Esophagus muscularis mucosa (tissue), 4 donors: ENCODE measurements at regions not wholly inside any gene's neighbourhood (a gene's known extent, or its start where the extent isn't known, plus 50 kb on each side); places are given as distances from the start of the nearest gene placed in this dataset.

Experiments used
- DNase-seq: peaks from one replicate; pipeline ENCODE4 v3.0.0-alpha.2; 2017; ENCODE audit errors: extremely low spot score
- H3K27ac ChIP-seq, 4 donors: fragments of 200-600 bp; sonication (generic); replicated peaks in 1 of 4; 1 replicate in 3 of 4; 2 replicates in 1 of 4; pipeline ENCODE4 v1.5.1; 2016 to 2019; ENCODE audit warnings: mild to moderate bottlenecking in 1 of 4
- H3K27me3 ChIP-seq, 4 donors: fragments of 200-600 bp; sonication (generic); one replicate each; pipeline versions ENCODE4 v1.5.1 to v1.6.0; 2016 to 2019
- H3K36me3 ChIP-seq, 4 donors: fragments of 200-600 bp; sonication (generic); one replicate each; pipeline ENCODE4 v1.5.1; 2016 to 2019
- H3K4me1 ChIP-seq, 4 donors: fragments of 200-600 bp; sonication (generic); one replicate each; pipeline ENCODE4 v1.5.1; 2016 to 2019
- H3K4me3 ChIP-seq, 4 donors: fragments of 200-600 bp; sonication (generic); 1 replicate in 2 of 4; 2 replicates in 2 of 4; pipeline ENCODE4 v1.5.1; 2016 to 2019; ENCODE audit warnings: mild to moderate bottlenecking in 4 of 4, moderate library complexity in 1 of 4
- H3K9me3 ChIP-seq, 4 donors: fragments of 200-600 bp; sonication (generic); 1 replicate in 3 of 4; 2 replicates in 1 of 4; pipeline ENCODE4 v1.5.1; 2016 to 2019
- CTCF ChIP-seq, 3 experiments: fragments of 200-600 bp in 2 of 3; fragments of 450-650 bp in 1 of 3; sonication (generic) in 2 of 3; IDR thresholded peaks; one replicate each; pipeline ENCODE4 v1.5.1; 2017 to 2019; ENCODE audit warnings: antibody characterized with exemption in 3 of 3, mild to moderate bottlenecking in 2 of 3, moderate library complexity in 1 of 3
- EP300 ChIP-seq: sonication (generic); formaldehyde crosslinking; IDR thresholded peaks from one replicate; pipeline ENCODE4 v1.6.1; 2017; ENCODE audit warnings: antibody characterized with exemption
- POLR2A ChIP-seq: fragments of 450-650 bp; IDR thresholded peaks from one replicate; pipeline ENCODE4 v1.6.1; 2017; ENCODE audit warnings: antibody characterized with exemption, moderate library complexity, mild to moderate bottlenecking, low read depth
- POLR2AphosphoS5 ChIP-seq, 2 donors: sonication (generic); formaldehyde crosslinking; IDR thresholded peaks; one replicate each; pipeline ENCODE4 v1.6.1; 2017; ENCODE audit warnings: antibody characterized with exemption in 2 of 2
- WGBS: methylation state at CpG from one replicate; pipeline ENCODE4 v1.1.5; 2018; 5-methylcytosine and 5-hydroxymethylcytosine counted together
- intact Hi-C: fragments of 100-400 bp; cut with DNase I; formaldehyde crosslinking; loops from one replicate; pipeline ENCODE4 v1.15.1; 2023

GRCh38 chr2:56464613-56465012 is 280.8 kb downstream of the CCDC85A start:
- no peak for DNase-seq
- Histone ChIP-seq H3K4me1 (no peaks in the 10 kb centered on the region), H3K27me3 (peaks cover 0 to 6% (median 0%) of the 10 kb centered on the region in 4 donors), H3K9me3 (peaks cover 0 to 10% (median 2%) of the 10 kb centered on the region in 4 donors), H3K27ac (no peak overlapping the region), H3K4me3 (no peak overlapping the region), H3K36me3 (no peaks in the 10 kb centered on the region)
- intact Hi-C loops = no loop called here
- 95% methylated on average over 2 of the region's 2 CpGs for WGBS
- TF ChIP-seq CTCF (IDR thresholded peaks at IDR 0.05) = no peak
- TF ChIP-seq POLR2A = no peak
- TF ChIP-seq POLR2AphosphoS5 (IDR thresholded peaks at IDR 0.05) = no peak
- no peak for TF ChIP-seq EP300

GRCh38 chr2:56465491-56465890 is 281.7 kb downstream of the CCDC85A start:
- intact Hi-C loops = no loop called here
- no peaks in the 10 kb centered on the region for H3K36me3 ChIP-seq
- no peak for DNase-seq
- H3K9me3 ChIP-seq = peaks cover 0 to 10% (median 2%) of the 10 kb centered on the region in 4 donors
- H3K27ac ChIP-seq = no peak overlapping the region
- peaks cover 0 to 6% (median 0%) of the 10 kb centered on the region in 4 donors for H3K27me3 ChIP-seq
- H3K4me3 ChIP-seq = no peak overlapping the region
- TF ChIP-seq POLR2AphosphoS5 (IDR thresholded peaks at IDR 0.05) (no peak), EP300 (no peak), CTCF (IDR thresholded peaks at IDR 0.05) (no peak), POLR2A (no peak)
- no peaks in the 10 kb centered on the region for H3K4me1 ChIP-seq

DNA sequence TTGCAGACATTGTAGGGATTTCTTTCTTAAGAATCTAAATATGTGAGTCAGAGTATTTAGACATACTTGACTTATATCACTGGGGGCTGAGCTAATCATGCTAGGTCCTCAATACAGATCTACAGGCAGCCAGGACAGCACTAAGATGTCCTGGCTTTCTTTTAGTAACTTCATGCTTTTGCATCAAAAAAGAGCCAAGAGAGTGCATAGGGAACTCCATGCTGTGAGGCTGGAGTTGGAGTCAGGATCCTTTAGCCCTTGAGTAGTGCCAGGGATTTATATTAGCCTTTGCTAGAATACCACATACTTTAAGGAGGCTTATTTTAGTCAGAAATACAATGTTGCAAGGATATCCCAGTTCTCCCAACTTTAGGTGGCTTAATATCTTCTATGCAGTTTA is 289.7 kb downstream of the CCDC85A start:
- Histone ChIP-seq H3K36me3 (no peaks in the 10 kb centered on the region), H3K4me1 (peaks cover 0 to 6% (median 0%) of the 10 kb centered on the region in 4 donors), H3K27me3 (no peaks in the 10 kb centered on the region), H3K9me3 (peaks cover 0 to 4% (median 0%) of the 10 kb centered on the region in 4 donors), H3K27ac (no peak overlapping the region), H3K4me3 (no peak overlapping the region)
- intact Hi-C loops = no loop called here
- no peak for DNase-seq
- no peak for TF ChIP-seq CTCF (IDR thresholded peaks at IDR 0.05)
- no peak for TF ChIP-seq POLR2AphosphoS5 (IDR thresholded peaks at IDR 0.05)
- no peak for TF ChIP-seq EP300
- no peak for TF ChIP-seq POLR2A

DNA sequence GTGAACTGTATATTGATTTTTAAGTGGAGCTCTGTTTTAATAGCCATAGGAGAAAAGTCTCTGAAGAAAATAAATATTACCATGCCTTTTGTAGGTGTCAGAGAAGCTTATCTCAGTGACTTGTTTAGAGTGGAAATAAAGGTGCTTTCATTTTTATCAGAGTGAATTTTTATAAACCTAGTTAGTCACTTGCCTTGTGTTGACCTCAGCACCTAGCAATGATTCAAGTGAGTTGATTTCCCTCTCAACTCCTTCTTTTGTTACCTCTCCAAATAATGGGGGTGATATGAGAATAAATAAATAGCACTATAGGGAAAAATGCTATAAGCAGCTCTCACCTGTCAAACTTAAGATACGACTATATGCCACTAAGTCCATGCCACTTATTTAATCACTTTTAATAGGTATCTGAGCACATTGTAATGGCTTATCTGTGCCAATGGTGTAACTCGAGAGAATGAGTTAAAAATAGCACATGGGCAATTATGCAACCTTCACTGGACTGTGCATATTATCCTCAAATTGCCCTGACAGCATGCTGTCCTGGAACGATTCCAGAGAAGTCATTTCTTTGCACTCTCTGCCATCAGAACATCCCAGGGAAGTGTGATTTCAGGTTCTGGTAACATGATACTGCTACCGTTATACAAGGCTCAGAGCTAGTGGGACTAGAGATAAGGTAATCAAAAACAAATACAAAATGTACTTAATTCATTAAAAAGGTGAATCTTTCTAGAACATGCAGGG is 290.8 kb downstream of the CCDC85A start:
- no peaks in the 10 kb centered on the region for H3K9me3 ChIP-seq
- H3K4me3 ChIP-seq = no peak overlapping the region
- intact Hi-C loops = no loop called here
- 26% methylated on average over 4 of the region's 4 CpGs for WGBS
- H3K27me3 ChIP-seq = no peaks in the 10 kb centered on the region
- no peak for TF ChIP-seq POLR2AphosphoS5 (IDR thresholded peaks at IDR 0.05)
- no peak overlapping the region for H3K27ac ChIP-seq
- no peaks in the 10 kb centered on the region for H3K36me3 ChIP-seq
- DNase-seq = no peak
- H3K4me1 ChIP-seq = peaks cover 0 to 6% (median 0%) of the 10 kb centered on the region in 4 donors

- no peak for TF ChIP-seq CTCF (IDR thresholded peaks at IDR 0.05)
- no peak for TF ChIP-seq EP300
- TF ChIP-seq POLR2A = no peak
- no peak for TF ChIP-seq POLR2AphosphoS5 (IDR thresholded peaks at IDR 0.05)
- H3K27me3 ChIP-seq = no peaks in the 10 kb centered on the region
- 60% methylated on average over 2 of the region's 2 CpGs for WGBS
- H3K4me1 ChIP-seq = peaks cover 0 to 6% (median 0%) of the 10 kb centered on the region in 4 donors
- H3K27ac ChIP-seq = no peak overlapping the region
- intact Hi-C loops = no loop called here
- H3K9me3 ChIP-seq = no peaks in the 10 kb centered on the region
- DNase-seq = no peak
- no peak overlapping the region for H3K4me3 ChIP-seq
- H3K36me3 ChIP-seq = no peaks in the 10 kb centered on the region
These were observed 291.4 kb downstream of the CCDC85A start for GRCh38 chr2:56475191-56475590.
